ENCODE measurements at regions not wholly inside any gene's neighbourhood (a gene's known extent, or its start where the extent isn't known, plus 50 kb on each side); places are given as distances from the start of the nearest gene placed in this dataset.

DNA sequence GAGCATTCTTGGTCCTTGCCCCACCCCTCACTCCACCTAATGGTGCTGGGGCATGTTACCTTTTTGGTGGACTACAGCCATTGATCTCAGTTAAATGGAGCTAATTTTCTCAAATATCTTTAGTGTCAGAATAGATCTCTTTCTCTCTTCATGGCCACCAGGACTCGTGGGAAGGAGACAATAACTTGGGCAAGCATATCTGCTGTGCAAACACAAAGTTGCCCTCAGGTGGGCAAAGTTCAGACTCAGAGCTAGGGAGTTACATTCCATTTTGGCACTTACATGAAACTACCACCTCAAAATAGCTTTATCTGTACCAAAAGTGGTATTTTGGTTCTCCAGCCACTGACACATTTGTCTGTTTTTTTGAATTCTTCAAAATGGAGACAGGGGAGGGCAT lies 671.9 kb upstream of the KLF4 start:
- H3K9me3 Mint-ChIP-seq, result peaks cover 0 to 2% (median 2%) of the 10 kb centered on the region in 3 donors
- H3K36me3 Mint-ChIP-seq, result no peaks in the 10 kb centered on the region
- H3K4me3 Mint-ChIP-seq, result peak overlapping the region in 1 of 4 donors; percentile 39
- no peaks in the 10 kb centered on the region for H3K4me1 Mint-ChIP-seq
- peaks cover 5% of the 10 kb centered on the region for H3K27me3 Mint-ChIP-seq
- H3K27ac Mint-ChIP-seq, result no peak overlapping the region

- Mint-ChIP-seq H3K27ac (no peak overlapping the region), H3K4me3 (no peak overlapping the region), H3K9me3 (peaks cover 0 to 2% (median 2%) of the 10 kb centered on the region in 3 donors), H3K36me3 (no peaks in the 10 kb centered on the region), H3K27me3 (peaks cover 5% of the 10 kb centered on the region), H3K4me1 (no peaks in the 10 kb centered on the region)
These were observed 671.3 kb upstream of the KLF4 start for GRCh38 chr9:108160706-108161355.

GRCh38 chr9:108160039-108160438 lies 670.5 kb upstream of the KLF4 start:
- no peaks in the 10 kb centered on the region for H3K27me3 Mint-ChIP-seq
- peaks cover 0 to 2% (median 2%) of the 10 kb centered on the region in 3 donors for H3K9me3 Mint-ChIP-seq
- no peaks in the 10 kb centered on the region for H3K36me3 Mint-ChIP-seq
- no peak overlapping the region for H3K27ac Mint-ChIP-seq
- no peak overlapping the region for H3K4me3 Mint-ChIP-seq
- H3K4me1 Mint-ChIP-seq, result no peaks in the 10 kb centered on the region

GRCh38 chr9:108158236-108158995 lies 668.8 kb upstream of the KLF4 start:
- Mint-ChIP-seq H3K36me3 (peaks cover 2% of the 10 kb centered on the region), H3K27me3 (no peaks in the 10 kb centered on the region), H3K9me3 (peaks cover 0 to 2% (median under 1%) of the 10 kb centered on the region in 3 donors), H3K4me3 (no peak overlapping the region), H3K27ac (no peak overlapping the region), H3K4me1 (no peaks in the 10 kb centered on the region)

GRCh38 chr9:108156270-108156998 lies 666.9 kb upstream of the KLF4 start:
- Mint-ChIP-seq H3K27me3 (no peaks in the 10 kb centered on the region), H3K4me1 (no peaks in the 10 kb centered on the region), H3K27ac (no peak overlapping the region), H3K36me3 (peaks cover 2% of the 10 kb centered on the region), H3K9me3 (peaks cover 0 to 3% (median 0%) of the 10 kb centered on the region in 3 donors), H3K4me3 (no peak overlapping the region)

DNA sequence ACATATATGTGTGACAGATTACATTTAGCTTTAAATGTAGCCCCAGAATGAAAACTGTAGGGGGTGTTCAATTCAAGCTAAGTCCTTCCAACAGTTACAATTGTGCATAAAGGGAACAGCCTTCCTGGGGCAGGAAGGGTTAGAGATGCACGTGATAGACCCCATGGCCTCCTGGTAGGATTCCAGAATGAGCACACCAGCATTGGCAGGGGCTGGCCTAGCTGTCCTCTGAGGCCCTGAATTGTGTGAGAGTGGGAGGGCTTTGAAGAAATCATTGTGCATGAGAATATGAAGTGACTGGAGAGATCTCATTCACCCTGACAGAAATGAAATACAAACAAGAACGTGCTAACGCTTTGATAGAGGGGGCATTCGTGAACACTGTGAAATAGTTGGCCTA lies 663.8 kb upstream of the KLF4 start:
- Mint-ChIP-seq H3K27ac (no peak overlapping the region), H3K9me3 (peaks cover 0 to 3% (median 0%) of the 10 kb centered on the region in 3 donors), H3K4me3 (no peak overlapping the region), H3K36me3 (peaks cover 2% of the 10 kb centered on the region), H3K27me3 (no peaks in the 10 kb centered on the region), H3K4me1 (no peaks in the 10 kb centered on the region)

DNA sequence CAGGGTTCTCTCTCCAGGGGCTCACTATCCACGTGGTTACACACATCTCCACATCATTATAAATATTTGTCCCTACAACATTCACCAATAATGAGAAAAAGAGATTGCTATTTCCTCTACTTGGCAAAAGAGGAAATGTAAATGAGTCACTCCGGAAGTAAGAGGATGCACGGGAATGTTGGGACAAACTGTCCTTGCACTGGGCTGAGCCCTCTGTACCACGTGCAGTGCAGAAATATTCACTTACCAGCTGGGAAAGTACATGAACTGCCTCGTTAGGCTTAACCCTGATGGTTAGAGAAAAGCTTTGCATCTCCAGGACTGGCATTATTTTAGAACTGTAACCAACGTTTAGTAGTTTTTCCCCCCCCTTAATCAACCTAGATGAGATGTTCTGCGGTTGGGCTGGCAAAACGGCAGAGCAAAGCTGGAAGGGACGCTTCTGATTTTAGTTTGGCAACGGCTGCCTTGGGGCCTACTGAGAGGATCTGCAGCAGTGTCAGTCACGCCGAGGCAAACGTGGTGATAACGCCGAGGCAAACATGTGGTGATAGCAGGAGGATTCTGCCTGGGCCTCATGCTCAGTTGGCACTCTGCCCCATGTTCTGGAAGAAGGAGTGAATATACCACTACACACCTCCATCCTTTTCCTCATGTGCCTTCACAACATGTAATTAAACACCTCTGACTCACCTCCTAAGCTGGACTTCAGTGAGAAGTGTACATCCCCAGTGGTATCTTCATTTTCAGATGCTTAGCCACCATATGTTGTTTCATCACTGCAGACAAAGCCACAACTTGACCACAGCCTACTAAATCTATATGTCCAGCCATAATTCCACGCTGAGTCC lies 661.4 kb upstream of the KLF4 start:
- no peaks in the 10 kb centered on the region for H3K4me1 Mint-ChIP-seq
- peaks cover 2% of the 10 kb centered on the region for H3K36me3 Mint-ChIP-seq
- H3K9me3 Mint-ChIP-seq, result peaks cover 0 to 3% (median 2%) of the 10 kb centered on the region in 3 donors
- no peak overlapping the region for H3K4me3 Mint-ChIP-seq
- no peak overlapping the region for H3K27ac Mint-ChIP-seq
- H3K27me3 Mint-ChIP-seq, result no peaks in the 10 kb centered on the region

DNA sequence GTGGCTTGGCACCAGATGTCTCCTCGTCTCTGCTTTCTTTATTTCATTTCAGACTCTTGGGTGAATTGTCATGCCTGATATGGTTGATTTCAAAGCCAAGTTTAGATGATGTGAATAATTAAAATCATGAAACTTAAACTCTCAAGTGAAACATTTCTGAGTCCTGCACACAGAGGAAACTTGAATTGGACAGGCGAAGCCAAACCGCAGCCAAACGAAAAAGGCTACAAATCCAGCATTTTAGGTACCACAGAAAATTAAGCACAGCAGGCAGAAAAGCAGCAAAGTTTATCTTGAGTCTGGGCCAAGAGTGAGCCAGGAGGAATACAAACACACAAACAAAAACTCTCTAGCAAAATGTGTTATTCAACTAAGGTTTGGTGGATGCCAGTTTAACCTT lies 659.8 kb upstream of the KLF4 start:
- Mint-ChIP-seq H3K36me3 (peaks cover 5% of the 10 kb centered on the region), H3K4me3 (no peak overlapping the region), H3K27ac (no peak overlapping the region)

GRCh38 chr9:108142504-108143201 lies 653.1 kb upstream of the KLF4 start:
- H3K27ac Mint-ChIP-seq, result no peak overlapping the region
- H3K9me3 Mint-ChIP-seq, result peaks cover 0 to 6% (median 2%) of the 10 kb centered on the region in 3 donors
- H3K4me1 Mint-ChIP-seq, result no peaks in the 10 kb centered on the region
- H3K27me3 Mint-ChIP-seq, result no peaks in the 10 kb centered on the region
- no peak overlapping the region for H3K4me3 Mint-ChIP-seq
- peaks cover 3% of the 10 kb centered on the region for H3K36me3 Mint-ChIP-seq

More for the DNA sequence above, 659.8 kb upstream of the KLF4 start:
- Mint-ChIP-seq H3K4me1 (no peaks in the 10 kb centered on the region), H3K9me3 (peaks cover 0 to 8% (median 2%) of the 10 kb centered on the region in 3 donors), H3K27me3 (no peaks in the 10 kb centered on the region)

GRCh38 chr9:108142142-108142503 lies 652.6 kb upstream of the KLF4 start:
- Mint-ChIP-seq H3K27me3 (no peaks in the 10 kb centered on the region), H3K4me3 (no peak overlapping the region), H3K27ac (no peak overlapping the region)

DNA sequence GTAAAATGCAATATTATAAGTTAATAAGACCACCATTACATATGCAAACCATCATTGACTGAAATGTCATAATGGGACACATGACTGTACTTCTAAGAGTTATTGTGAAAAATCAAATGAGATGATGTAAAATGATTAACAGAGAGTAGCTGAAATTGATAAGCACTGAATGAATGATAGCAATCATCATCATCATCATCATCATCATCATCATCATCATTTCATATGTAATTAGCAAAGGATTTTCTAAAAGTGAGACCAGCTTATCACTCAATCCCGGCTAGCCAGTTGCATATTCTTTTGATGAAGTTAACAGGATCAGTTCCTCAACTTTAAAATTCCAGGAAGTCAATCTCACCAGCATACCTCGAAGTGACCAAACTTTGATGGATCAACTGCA lies 650.3 kb upstream of the KLF4 start:
- Mint-ChIP-seq H3K27ac (no peak overlapping the region), H3K4me1 (no peaks in the 10 kb centered on the region), H3K27me3 (no peaks in the 10 kb centered on the region), H3K9me3 (no peaks in the 10 kb centered on the region), H3K4me3 (no peak overlapping the region), H3K36me3 (no peaks in the 10 kb centered on the region)

More at GRCh38 chr9:108142142-108142503, 652.6 kb upstream of the KLF4 start:
- H3K4me1 Mint-ChIP-seq, result no peaks in the 10 kb centered on the region
- H3K36me3 Mint-ChIP-seq, result peaks cover 3% of the 10 kb centered on the region
- peaks cover 0 to 6% (median 2%) of the 10 kb centered on the region in 3 donors for H3K9me3 Mint-ChIP-seq

DNA sequence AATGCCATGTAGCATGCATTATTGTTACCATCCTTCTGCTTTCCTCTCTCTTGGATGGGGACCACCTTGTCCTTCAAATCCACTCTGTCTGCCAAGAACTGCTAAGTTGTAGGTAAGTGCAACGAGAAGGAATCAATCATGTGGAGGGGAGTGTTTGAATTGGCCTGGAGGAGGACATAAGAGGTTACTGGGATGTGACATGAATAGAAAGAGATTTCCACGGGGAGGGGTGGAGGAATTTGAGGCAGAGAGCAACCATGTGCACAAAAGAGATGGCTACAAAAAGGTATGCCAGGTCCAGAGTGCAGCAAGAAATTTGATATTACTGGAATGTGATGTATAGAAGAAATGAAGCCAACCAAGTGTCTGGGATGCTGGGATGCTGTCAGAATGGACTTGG lies 648.9 kb upstream of the KLF4 start:
- Mint-ChIP-seq H3K4me3 (no peak overlapping the region), H3K9me3 (no peaks in the 10 kb centered on the region), H3K27me3 (no peaks in the 10 kb centered on the region), H3K36me3 (no peaks in the 10 kb centered on the region), H3K27ac (no peak overlapping the region), H3K4me1 (no peaks in the 10 kb centered on the region)

DNA sequence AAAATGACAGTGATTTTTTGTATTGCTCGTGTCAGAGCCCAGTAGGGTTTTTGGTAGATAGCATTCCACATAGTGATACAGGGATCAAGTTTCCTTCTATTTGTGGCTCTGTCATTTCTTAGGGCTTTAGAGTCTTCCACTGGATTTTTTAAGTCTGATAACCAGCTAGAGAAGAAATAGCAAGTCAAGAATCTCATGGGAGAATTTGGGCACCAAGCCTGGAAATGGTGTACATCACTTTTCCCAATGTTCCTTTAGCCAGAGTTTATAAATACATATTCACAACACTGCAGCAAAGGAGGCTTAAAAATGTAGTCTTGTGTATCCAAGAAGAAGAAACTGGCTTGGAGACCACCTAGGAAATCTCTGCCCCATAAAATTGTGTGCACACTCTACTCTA lies 647.1 kb upstream of the KLF4 start:
- no peaks in the 10 kb centered on the region for H3K4me1 Mint-ChIP-seq
- no peaks in the 10 kb centered on the region for H3K9me3 Mint-ChIP-seq
- H3K4me3 Mint-ChIP-seq, result no peak overlapping the region
- no peaks in the 10 kb centered on the region for H3K36me3 Mint-ChIP-seq
- no peak overlapping the region for H3K27ac Mint-ChIP-seq
- H3K27me3 Mint-ChIP-seq, result no peaks in the 10 kb centered on the region

DNA sequence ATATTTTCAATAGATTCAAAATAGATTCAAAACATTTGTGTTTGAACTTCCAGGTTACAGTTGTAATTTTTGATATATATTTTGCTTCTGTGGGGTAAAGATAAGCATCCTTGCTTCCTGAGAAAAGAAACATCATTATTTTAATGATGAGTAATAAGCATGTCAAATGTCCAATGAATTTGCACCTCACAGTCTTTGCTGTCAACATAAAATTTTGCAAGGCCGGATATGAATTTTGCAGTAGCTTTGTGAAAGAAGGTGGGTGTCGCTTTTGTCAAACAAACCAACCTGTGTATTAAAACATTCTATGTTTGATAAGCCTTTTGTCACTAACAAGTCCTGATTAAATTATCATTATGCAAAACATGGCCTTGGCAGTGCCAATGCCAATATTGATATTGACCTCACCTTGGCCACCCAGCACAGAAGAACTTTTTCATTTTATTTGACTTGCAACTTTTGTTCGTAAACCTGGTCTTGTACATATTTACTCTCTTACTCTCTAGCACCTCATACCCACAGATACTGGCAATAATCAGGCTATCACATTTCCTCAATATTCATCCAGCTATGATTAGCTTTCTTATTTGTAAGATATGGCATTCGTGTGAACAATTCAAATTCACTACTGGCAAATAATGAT lies 645.0 kb upstream of the KLF4 start:
- no peaks in the 10 kb centered on the region for H3K9me3 Mint-ChIP-seq
- no peaks in the 10 kb centered on the region for H3K27me3 Mint-ChIP-seq
- no peak overlapping the region for H3K27ac Mint-ChIP-seq
- H3K36me3 Mint-ChIP-seq, result no peaks in the 10 kb centered on the region
- H3K4me1 Mint-ChIP-seq, result no peaks in the 10 kb centered on the region
- no peak overlapping the region for H3K4me3 Mint-ChIP-seq

All from IgD-negative memory B cell (primary cell).